NOMO-1 treated with dmso at 0.1 percent for 144 hours (cell line): ENCODE measurements at regions not wholly inside any gene's neighbourhood (a gene's known extent, or its start where the extent isn't known, plus 50 kb on each side); places are given as distances from the start of the nearest gene placed in this dataset.
"Not testable (repeated sequence)": the region's sequence is repeated elsewhere in the genome, so short reads cannot be mapped to it uniquely, and the experiment has no call there.

Experiments
- DNase-seq: peaks from one replicate; lab custom pipeline; 2025; ENCODE audit not compliant: unreplicated experiment; lab: John Stamatoyannopoulos, UW

DNA sequence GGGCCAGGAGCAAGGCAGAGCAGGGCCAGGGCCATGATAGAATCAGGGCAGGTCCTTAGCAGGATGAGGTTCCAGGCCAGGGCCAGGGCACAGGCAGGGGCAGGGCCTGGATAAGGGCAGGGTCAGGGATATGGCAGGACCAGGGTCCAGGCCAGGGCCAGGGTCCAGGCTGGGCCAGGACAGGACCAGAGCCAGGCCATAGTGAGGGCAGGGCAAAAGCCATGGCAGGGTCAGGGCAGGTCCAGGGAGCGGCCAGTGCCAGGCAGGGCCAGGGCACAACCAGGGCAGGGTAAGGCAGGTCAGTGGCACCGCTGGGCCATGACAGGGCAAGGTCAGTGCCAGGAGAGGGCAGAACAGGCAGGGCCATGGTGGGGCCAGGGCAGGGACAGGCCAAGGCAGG is 152.2 kb downstream of the LIPI start:
- DNase-seq = no peak

DNA sequence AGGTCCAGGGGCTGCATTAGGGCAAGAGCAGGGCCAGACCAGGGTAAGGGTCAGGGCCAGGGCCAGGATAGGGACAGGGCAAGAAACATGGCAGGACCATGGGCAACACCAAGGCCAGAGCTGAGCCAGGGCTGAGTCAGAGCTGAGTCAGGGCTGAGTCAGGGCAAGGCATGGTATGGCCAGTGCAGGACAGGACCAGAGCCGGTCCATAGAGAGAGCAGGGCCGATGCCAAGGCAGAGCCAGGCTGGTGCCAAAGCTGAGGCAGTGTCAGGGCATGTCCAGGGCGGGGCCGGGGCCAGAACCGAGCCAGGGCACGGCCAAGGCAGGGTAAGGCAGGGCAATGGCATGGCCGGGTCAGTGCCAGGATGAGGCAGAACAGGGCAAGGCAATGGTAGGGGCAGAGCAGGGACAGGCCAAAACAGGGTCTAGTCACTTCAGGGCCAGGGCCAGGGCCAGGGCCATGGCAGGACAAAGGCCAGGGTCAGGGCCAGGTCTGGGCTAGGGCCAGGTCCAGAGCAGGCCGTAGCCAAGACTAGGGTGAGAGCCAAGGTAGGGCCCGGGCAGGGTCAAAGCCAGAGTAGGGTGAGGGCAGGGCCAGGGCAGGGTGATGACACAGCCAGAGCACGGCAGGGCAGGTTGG is 152.8 kb downstream of the LIPI start:
- not testable (repeated sequence) for DNase-seq

DNA sequence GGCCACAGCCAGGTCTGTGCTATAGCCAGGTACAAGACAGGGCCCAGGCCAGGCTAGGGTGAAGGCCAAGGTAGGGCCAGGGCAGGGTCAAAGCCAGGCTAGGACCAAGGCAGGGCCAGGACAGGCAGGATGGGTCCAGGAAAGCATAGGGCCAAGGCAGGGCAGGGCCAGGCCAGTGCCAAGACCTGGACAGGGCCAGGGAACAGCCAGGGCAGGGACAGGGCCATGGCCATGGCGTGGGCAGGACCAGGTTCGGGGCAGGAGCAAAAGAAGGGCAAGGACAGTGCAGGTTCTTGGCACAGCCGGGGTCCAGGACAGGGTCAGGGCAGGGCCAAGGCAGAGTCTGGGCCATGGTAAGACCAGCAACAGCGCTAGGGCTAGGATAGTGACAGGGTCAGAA is 153.4 kb downstream of the LIPI start:
- DNase-seq = no peak

DNA sequence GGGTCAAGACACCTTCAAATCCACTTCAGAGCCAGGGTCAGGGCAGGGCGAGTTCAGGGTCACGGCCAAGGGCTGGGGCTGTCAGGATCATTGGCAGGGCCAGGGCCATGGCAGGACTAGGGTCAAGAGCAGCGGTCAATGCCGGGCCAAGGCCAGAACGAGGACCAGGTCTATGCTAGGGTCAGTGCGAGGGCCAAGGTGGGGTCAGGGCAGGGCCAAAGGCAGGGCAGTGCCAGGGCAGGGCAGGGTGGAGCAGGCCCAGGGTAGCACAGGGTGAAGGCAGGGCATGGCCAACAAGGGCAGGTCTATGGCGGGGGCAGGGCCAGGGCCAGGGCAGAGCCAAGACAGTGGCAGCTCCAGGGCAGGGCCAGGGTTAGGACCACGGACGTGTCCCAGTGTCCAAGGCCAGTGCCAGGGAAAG is 154.0 kb downstream of the LIPI start:
- DNase-seq = no peak

DNA sequence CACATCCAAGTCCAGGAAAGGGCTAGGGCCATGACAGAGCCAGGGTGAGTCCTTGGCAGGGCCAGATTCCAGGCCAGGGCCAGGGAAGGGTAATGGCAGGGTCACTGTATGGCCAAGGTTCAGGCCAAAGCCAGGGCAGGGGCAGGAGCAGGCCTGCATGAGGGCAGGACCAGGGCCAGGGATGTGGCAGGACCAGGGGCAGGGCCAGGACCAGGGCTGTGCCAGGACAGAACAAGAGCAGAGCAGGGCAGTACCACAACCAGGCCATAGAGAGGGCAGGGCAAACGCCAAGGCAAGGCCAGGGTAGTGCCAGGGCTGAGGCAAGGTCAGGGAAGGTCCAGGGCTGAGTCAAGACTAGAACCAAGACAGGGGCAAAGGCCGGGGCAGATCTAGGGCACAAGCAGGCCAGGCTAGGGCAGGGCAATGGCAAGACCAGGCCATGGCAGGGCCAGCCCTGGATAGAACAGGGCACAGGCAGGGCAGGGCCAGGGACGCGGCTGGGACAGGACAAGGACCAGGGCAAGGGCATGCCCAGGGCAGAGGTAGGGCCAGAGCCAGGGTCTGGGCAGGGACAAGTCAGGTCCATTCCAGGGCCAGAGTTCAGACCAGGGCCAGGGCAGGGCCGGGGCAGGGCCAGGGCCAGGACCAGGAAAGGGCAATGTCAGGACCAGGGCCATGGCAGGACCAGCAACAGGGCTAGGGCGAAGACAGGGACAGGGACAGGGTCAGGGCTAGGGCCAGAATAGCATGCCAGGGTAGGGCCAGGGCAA is 154.8 kb downstream of the LIPI start:
- not testable (repeated sequence) for DNase-seq

DNA sequence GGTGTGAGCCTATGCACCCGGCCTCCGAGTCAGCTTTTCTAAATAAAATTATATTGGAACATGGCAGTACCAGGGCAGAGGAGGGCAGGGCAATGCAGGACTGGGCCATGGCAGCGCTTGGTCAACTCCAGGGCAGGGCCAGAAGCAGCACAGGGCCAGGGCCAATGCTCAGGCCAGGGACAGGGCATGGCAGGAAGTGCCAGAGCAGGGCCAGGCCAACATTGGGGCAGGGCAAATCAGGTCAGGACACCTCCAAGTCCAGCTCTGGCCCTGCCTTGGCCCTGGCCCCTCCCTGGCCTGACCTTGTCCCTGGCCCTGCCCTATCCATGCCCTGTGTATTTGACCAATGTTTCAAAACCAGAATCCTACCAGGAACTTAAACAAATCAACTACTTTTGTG is 156.1 kb downstream of the LIPI start:
- DNase-seq = no peak

DNA sequence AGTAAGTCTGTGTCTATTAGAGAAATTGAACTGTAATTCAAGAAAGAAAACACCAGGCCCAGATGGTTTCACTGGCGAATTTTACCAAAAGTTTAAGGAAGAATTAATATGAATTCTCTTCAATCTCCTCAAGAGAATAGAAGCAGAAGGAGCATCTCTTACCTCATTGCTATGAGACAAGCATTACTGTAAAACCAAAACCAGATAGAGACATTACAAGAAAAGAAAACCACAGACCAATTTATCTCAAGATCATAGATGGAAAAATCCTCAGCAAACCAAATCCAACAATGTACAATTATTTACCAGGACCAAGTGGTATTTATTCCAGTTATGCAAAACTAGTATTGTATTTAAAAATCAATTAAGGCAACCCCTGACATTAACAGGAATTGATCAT is 160.6 kb downstream of the LIPI start:
- no peak for DNase-seq

DNA sequence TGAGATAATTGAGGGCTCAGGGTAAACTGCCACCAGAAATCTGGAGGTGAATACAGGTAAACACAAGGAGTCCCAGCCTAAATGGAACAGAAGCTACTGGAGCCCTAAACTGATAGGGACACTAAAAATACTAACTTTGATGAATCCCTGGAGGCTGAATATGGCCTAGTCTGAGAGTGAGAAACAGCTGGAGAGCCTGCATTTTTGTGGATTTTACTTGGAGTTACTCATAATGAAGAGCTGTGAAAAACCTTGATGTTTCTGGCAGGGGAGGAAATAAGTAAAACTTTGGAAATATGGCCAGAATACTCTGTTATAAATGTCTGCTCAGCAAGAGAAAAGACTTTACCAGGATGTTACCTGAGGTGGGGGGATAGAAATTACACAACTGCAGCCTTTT is 164.4 kb downstream of the LIPI start:
- DNase-seq = no peak

DNA sequence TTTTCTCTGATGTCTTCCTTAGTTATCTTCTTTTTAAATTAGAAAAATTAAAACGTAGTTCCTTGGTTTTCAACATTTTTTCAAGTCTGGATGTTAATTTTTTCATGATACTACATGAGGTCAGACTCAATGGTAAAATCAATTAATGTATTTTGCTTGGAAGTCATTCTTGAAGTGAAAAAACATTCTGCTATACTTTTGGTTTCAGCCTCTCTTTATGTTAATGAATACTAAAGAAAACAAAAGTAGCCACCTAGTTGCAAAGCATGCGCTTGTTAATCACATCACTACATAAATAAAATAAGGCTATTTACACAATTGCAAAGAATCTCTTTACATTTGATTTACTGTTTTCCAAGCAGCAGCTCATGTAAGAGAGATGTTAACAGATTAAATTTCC is 170.4 kb downstream of the LIPI start:
- no peak for DNase-seq

DNA sequence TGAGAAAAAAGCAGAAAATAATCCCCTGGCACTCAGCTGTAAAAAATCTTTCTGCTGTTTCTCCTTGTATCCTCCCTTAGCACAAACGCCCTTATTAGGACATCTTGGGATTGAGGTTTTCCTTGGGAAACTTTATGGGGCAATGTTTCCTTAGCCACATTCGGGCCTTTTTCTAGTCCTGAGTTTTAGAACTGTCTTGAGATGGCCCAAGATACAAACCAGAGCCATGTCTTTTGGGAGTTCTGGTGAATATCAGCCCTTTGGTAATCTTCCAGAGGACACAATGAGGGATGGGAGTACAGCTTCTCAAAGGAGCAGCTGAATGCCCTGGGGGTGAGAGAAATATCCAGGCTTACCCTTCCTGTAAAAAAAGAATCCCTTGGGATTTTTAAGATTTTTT is 182.1 kb downstream of the LIPI start:
- DNase-seq = not testable (repeated sequence)

DNA sequence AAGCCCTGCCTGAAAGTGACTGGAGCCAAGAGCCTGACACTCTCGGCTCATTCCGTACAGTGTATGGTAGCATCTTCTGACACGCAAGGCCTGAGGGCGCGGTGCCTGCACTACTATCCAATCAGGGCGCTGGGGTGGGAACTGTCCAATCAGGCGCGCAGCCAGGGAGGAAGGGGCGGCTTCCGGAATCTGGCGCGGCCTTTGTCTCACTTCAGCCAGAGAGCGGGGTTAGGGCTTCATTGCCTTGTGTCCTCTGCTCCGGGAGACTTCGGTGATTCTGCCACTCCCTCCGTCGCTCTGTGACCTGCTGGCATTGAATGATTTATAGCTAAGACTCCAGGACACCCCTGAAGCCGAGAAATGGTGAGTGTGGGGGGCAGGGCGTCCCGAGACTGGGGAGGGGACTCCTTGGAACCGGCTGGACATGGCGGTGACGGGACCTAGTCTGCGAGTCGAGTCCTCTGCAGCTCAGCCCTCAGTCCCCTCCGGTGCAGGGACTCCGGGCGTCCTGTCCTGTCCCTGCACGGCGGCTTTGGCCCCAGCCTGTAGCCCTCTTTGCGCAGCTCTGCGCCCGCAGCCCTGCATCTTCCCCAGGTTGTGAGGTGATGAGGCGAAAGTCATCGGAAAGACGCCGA is 183.4 kb downstream of the LIPI start:
- DNase-seq = peak; percentile 83

DNA sequence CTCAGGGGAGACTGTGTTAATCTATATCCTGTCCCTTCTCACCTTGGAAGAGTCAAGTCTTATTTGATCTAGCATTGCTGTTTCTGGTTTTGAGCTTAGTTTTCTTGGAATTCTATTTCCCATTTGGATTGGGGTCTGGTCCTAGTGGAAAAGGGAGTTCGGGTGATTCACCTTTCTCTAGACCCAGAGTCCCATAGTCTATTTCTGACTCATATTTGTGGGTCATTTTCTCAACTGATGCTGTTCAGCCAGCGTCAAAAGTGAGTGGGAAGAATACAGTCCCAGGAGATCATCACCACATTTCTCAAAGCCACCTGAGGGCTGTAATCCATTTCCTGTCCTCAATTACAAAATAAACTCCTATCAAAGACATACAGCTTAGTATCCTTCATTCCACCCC is 190.6 kb downstream of the LIPI start:
- DNase-seq = not testable (repeated sequence)

DNA sequence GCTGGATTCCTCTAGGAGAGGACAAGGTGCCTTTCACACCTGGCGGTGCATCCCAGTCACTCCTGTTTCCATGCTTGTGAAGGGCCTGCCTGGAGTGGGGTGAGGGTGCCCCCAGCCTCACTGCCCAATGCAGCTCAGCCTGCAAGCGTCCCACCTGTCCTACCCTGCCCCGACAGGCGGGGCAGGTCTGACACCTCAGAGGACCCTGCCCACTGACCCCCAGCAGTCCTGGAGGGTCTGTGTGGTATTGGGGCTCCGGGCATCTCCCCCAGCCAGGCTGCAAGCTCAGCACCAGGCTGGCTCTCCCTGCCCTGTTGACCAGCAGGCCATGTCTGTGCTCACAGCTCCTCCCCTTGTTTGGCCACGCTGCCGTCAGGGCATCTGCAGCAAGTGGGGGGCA is 194.9 kb downstream of the LIPI start:
- not testable (repeated sequence) for DNase-seq

DNA sequence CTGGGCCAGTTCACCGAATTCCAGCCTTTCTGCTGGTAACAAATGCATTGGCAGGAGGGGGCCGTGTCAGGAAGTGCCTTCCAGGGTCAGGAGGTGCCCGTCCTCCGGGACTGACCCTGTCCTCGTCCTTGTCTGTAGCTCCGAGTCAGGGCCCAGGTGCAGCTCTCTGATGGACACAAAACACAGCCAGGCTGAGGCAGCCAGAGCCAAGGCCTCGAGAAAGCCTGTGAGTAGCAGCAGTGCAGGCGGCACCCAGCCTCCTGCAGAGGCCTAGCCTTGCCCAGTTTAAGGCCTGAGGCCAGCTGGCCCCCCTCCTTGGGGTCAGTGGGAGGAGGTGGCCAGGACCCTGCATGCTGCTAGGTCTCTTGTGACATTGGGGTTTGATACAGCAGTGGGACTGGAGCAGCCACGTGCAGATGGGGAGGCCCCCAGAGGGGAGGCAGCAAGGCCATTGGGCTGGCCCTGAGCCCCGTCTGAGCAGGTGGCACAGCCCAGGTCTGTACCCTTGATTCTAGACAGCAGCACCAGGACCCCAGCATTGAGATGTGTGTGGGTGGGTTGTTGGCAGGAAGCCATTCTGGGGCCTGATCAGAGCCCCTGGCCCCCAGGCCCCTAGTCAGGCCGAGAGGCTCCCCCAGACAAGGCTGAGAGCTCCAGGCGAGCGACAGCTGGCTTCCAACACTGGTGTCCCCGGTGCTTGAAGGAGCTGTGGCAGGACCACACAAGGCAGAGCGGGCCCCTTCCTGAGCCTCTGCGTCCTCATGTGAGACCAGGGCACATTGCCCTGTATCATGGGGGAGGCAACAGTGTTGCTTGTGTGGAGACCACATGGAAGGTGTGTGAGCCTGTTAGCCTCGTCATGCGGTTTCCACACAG is 196.9 kb downstream of the LIPI start:
- DNase-seq = not testable (repeated sequence)

DNA sequence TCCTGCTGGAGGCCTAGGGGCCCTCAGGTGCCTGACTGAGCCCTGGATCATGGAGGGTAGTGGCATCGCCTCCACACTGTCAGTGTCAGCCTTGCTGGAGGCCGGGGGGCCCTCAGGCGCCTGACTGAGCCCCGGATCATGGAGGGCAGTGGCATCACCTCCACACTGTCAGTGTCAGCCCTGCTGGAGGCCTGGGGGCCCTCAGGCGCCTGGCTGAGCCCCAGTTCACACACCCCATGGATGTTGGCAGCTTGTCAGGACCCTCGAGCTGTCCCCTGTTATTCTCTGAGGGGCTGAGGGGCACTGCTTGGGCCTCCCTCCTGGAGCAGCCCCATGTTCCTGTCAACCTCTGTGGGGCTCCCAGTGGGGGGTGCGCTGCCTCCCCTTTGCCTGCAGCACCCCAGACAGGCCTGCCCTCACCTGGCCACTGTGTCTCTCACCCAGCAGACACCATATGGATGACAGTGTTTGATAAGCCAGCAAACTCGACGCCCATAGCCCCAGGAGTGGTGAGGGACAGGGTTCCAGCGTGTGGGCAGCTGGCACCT is 197.6 kb downstream of the LIPI start:
- DNase-seq = no peak

DNA sequence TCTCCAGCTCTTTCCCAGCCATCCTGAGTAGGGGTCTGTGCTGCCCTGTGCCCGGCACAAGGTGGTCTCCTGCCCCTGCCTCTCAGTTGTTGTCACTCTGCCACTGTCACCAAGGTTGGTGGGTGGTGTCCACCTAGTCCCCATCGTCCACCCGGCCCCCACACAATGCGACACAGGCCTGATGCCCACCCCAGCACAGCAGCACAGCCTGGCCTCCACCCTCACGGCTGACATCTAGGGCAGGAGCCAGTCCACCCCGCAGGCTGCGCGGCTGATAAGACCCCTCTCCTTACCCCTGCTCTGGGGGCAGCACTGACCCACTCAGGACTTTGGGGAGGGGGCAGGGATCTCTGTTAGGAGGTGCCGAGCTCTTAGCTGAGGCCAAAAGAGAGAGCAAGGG is 198.3 kb downstream of the LIPI start:
- DNase-seq = no peak

DNA sequence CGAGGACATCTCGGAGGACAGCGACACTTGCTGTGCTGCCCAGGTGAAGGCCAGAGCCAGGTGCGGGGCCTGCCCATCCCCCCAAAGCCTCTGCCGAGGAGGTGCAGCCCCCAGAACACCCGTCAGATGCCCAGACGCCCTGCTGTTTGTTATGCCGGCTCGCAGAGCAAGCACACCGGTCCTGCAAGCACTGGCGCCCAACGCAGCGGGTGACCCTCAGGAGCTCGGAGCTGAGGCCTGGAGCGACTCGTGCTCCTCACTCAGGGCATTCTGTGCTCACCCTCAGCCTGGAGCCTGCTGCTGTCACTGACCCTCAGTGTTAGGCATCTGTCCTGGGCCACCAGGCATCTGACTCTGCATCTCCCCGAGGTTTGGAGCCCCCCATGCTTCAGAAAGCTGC is 199.0 kb downstream of the LIPI start:
- not testable (repeated sequence) for DNase-seq

DNA sequence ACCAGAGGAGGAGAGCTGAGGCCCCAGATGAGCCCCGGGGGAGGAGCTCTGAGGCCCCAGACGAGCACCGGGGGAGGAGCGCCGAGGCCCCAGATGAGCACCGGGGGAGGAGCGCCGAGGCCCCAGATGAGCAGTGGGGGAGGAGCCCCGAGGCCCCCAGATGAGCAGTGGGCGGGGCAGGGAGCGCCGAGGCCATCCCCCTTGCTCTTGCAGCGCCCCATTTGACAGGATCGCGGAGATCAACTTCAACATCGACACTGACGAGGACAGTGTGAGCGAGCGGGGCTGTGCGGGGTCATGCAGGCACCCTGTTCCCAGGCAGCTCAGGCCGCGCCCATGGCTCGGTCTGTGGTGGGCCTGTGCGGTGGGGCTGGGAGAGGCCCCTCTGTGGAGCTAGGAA is 199.6 kb downstream of the LIPI start:
- not testable (repeated sequence) for DNase-seq

DNA sequence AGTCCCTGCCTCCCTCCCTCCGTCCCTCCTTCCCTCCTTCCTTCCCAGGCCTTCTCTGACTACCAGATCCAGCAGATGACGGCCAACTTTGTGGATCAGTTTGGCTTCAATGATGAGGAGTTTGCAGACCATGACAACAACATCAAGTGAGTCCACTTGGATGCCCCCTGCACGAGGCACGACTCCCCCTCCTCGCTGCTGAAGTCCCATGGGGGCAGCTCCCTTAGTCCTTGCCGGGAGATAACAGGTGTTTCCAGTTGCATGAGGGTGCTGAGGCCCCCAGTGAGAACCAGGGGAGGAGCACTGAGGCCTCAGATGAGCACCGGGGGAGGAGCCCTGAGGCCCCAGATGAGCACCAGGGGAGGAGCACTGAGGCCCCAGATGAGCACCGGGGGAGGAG is 200.0 kb downstream of the LIPI start:
- DNase-seq = no peak

DNA sequence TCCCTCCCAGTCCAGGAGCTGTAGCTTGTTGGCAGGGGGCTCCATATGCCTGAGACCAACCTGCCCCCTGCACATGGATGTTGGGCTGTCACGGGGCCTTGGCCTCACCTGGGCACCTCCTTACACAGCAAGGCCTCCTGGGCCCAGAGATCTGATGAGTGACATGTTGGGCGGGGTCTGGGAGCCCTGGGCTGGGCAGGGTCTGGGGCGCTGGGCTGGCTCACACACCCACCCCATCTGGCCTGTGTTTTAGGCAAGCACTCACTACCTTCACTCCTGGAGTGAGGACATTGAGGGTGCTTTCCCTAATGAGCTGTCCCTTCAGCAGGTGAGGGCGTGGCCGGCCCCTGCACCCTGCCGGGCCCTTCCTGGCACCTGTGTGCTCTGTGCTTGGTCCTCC is 200.8 kb downstream of the LIPI start:
- not testable (repeated sequence) for DNase-seq
